ENCODE measurements at regions not wholly inside any gene's neighbourhood (a gene's known extent, or its start where the extent isn't known, plus 50 kb on each side); places are given as distances from the start of the nearest gene placed in this dataset.

- no peak for DNase-seq (ENCODE audit: low spot score)
- in situ Hi-C loops (cut with MboI; ENCODE audit: low sequenced_read_pairs, unreplicated experiment): no loop called here
- no peak for TF ChIP-seq CTCF (IDR thresholded peaks at IDR 0.05; ENCODE audit: borderline replicate concordance, control extremely low read depth, extremely low read depth, insufficient read depth, missing control alignments)
These were observed 126.3 kb downstream of the ATPSCKMT start for GRCh38 chr5:10123254-10123989.

- in situ Hi-C loops (cut with MboI; ENCODE audit: low sequenced_read_pairs, unreplicated experiment): no loop called here
- no peak for DNase-seq (ENCODE audit: low spot score)
- TF ChIP-seq CTCF (IDR thresholded peaks at IDR 0.05; ENCODE audit: borderline replicate concordance, control extremely low read depth, extremely low read depth, insufficient read depth, missing control alignments): no peak
These were observed 127.5 kb downstream of the ATPSCKMT start for GRCh38 chr5:10122076-10122726.

- in situ Hi-C loops (cut with MboI; ENCODE audit: low sequenced_read_pairs, unreplicated experiment): no loop called here
- DNase-seq (ENCODE audit: low spot score): no peak
- TF ChIP-seq CTCF (IDR thresholded peaks at IDR 0.05; ENCODE audit: borderline replicate concordance, control extremely low read depth, extremely low read depth, insufficient read depth, missing control alignments): no peak
These were observed 128.8 kb downstream of the ATPSCKMT start for GRCh38 chr5:10120934-10121333.

GRCh38 chr5:10118150-10118549 is 131.5 kb downstream of the ATPSCKMT start:
- in situ Hi-C loops (cut with MboI; ENCODE audit: low sequenced_read_pairs, unreplicated experiment): no loop called here
- TF ChIP-seq CTCF (IDR thresholded peaks at IDR 0.05; ENCODE audit: borderline replicate concordance, control extremely low read depth, extremely low read depth, insufficient read depth, missing control alignments): no peak
- DNase-seq (ENCODE audit: low spot score): no peak

- no peak for TF ChIP-seq CTCF (IDR thresholded peaks at IDR 0.05; ENCODE audit: borderline replicate concordance, control extremely low read depth, extremely low read depth, insufficient read depth, missing control alignments)
- in situ Hi-C loops (cut with MboI; ENCODE audit: low sequenced_read_pairs, unreplicated experiment): no loop called here
- no peak for DNase-seq (ENCODE audit: low spot score)
These were observed 133.1 kb downstream of the ATPSCKMT start for GRCh38 chr5:10116594-10116993.

GRCh38 chr5:10115669-10116068 is 134.0 kb downstream of the ATPSCKMT start:
- in situ Hi-C loops (cut with MboI; ENCODE audit: low sequenced_read_pairs, unreplicated experiment): no loop called here
- TF ChIP-seq CTCF (IDR thresholded peaks at IDR 0.05; ENCODE audit: borderline replicate concordance, control extremely low read depth, extremely low read depth, insufficient read depth, missing control alignments): no peak
- DNase-seq (ENCODE audit: low spot score): no peak
